ENCODE measurements at regions not wholly inside any gene's neighbourhood (a gene's known extent, or its start where the extent isn't known, plus 50 kb on each side); places are given as distances from the start of the nearest gene placed in this dataset.

DNA sequence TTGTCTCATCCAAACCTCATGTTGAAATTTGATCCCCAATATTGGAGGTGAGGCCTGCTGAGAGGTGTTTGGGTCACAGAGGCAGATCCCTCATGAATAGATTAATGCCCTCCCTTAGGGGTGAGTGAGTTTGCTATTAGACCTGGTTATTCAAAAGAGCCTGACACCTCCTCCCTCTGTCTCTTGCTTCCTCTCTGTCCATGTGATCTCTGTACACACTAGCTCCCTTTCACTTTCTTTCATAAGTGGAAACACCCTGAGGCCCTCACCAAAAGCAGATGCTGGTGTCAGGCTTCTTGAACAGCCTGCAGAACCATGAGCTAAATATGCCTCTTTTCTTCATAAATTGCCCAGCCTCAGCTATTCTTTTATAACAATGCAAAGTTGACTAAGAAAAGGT is 447.1 kb downstream of the MDFIC start:
- TF ChIP-seq GABPA (IDR thresholded peaks at IDR 0.05; ENCODE audit: low read depth) (no peak), SPI1 (IDR thresholded peaks at IDR 0.05; ENCODE audit: borderline replicate concordance, low read depth) (no peak), POLR2AphosphoS5 (IDR thresholded peaks at IDR 0.05; ENCODE audit: low read depth) (no peak)
- TF ChIP-seq, protein P1, sequence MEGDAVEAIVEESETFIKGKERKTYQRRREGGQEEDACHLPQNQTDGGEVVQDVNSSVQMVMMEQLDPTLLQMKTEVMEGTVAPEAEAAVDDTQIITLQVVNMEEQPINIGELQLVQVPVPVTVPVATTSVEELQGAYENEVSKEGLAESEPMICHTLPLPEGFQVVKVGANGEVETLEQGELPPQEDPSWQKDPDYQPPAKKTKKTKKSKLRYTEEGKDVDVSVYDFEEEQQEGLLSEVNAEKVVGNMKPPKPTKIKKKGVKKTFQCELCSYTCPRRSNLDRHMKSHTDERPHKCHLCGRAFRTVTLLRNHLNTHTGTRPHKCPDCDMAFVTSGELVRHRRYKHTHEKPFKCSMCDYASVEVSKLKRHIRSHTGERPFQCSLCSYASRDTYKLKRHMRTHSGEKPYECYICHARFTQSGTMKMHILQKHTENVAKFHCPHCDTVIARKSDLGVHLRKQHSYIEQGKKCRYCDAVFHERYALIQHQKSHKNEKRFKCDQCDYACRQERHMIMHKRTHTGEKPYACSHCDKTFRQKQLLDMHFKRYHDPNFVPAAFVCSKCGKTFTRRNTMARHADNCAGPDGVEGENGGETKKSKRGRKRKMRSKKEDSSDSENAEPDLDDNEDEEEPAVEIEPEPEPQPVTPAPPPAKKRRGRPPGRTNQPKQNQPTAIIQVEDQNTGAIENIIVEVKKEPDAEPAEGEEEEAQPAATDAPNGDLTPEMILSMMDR (IDR thresholded peaks at IDR 0.05; ENCODE audit: insufficient read depth, low read length) = no peak
- TF ChIP-seq, protein P2, sequence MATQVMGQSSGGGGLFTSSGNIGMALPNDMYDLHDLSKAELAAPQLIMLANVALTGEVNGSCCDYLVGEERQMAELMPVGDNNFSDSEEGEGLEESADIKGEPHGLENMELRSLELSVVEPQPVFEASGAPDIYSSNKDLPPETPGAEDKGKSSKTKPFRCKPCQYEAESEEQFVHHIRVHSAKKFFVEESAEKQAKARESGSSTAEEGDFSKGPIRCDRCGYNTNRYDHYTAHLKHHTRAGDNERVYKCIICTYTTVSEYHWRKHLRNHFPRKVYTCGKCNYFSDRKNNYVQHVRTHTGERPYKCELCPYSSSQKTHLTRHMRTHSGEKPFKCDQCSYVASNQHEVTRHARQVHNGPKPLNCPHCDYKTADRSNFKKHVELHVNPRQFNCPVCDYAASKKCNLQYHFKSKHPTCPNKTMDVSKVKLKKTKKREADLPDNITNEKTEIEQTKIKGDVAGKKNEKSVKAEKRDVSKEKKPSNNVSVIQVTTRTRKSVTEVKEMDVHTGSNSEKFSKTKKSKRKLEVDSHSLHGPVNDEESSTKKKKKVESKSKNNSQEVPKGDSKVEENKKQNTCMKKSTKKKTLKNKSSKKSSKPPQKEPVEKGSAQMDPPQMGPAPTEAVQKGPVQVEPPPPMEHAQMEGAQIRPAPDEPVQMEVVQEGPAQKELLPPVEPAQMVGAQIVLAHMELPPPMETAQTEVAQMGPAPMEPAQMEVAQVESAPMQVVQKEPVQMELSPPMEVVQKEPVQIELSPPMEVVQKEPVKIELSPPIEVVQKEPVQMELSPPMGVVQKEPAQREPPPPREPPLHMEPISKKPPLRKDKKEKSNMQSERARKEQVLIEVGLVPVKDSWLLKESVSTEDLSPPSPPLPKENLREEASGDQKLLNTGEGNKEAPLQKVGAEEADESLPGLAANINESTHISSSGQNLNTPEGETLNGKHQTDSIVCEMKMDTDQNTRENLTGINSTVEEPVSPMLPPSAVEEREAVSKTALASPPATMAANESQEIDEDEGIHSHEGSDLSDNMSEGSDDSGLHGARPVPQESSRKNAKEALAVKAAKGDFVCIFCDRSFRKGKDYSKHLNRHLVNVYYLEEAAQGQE (IDR thresholded peaks at IDR 0.05; ENCODE audit: insufficient replicate concordance, low read depth) = no peak
- Histone ChIP-seq H3K4me3 (replicated peaks; ENCODE audit: insufficient read depth, low read length) (no peak overlapping the region), H3K27me3 (ENCODE audit: insufficient read depth, poor library complexity, severe bottlenecking) (no peaks in the 10 kb centered on the region), H3K27ac (replicated peaks) (no peak overlapping the region)
- no peak for DNase-seq (ENCODE audit: low read depth in 1 of 2, low spot score in 1 of 2)

DNA sequence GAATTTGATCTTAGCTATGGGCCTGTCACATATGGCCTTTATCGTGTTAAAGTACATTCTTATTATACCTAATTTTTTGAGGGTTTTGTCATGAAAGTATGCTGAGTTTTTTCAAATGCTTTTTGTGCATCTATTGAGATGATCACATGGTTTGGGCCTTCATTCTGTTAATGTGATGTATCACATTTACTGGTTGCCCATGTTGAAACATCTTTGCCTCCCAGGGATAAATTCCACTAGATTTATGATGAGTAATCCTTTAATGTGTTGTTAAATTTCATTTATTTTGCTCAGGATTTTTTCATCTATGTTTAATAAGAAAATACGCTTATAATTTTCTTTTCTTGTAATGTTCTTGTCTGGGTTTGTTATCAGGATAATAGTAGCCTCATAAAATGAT is 442.0 kb downstream of the MDFIC start:
- H3K4me3 ChIP-seq (replicated peaks; ENCODE audit: insufficient read depth, low read length) = no peak overlapping the region
- TF ChIP-seq POLR2AphosphoS5 (IDR thresholded peaks at IDR 0.05; ENCODE audit: low read depth) (no peak), GABPA (IDR thresholded peaks at IDR 0.05; ENCODE audit: low read depth) (no peak), SPI1 (IDR thresholded peaks at IDR 0.05; ENCODE audit: borderline replicate concordance, low read depth) (no peak)
- TF ChIP-seq, protein P2 (IDR thresholded peaks at IDR 0.05; ENCODE audit: insufficient replicate concordance, low read depth) = no peak
- TF ChIP-seq, protein P1 (IDR thresholded peaks at IDR 0.05; ENCODE audit: insufficient read depth, low read length) = no peak
- H3K27ac ChIP-seq (replicated peaks) = no peak overlapping the region
- H3K27me3 ChIP-seq (ENCODE audit: insufficient read depth, poor library complexity, severe bottlenecking) = no peaks in the 10 kb centered on the region
- no peak for DNase-seq (ENCODE audit: low read depth in 1 of 2, low spot score in 1 of 2)

DNA sequence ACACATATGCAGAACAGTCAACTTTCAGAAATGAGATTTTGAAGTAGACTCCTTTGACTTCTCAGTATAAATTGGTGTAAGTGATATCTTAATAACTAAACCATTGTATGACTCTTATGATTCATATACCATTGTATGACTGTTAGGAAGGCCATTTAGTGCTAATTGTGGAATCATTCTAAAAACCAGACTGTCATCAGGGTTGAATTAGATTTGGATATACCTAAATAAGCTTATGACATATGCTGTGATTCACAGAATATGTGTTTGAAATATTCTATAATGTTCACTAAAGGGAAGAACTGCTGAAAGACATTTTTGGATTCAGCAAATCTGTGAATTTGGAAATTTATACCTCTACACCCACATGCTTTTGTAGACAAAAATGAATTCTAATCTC is 438.1 kb downstream of the MDFIC start:
- no peak for DNase-seq (ENCODE audit: low read depth in 1 of 2, low spot score in 1 of 2)
- no peak overlapping the region for H3K4me3 ChIP-seq (replicated peaks; ENCODE audit: insufficient read depth, low read length)
- H3K27ac ChIP-seq (replicated peaks) = no peak overlapping the region
- TF ChIP-seq POLR2AphosphoS5 (IDR thresholded peaks at IDR 0.05; ENCODE audit: low read depth) = no peak
- TF ChIP-seq, protein P1 (IDR thresholded peaks at IDR 0.05; ENCODE audit: insufficient read depth, low read length) = no peak
- no peaks in the 10 kb centered on the region for H3K27me3 ChIP-seq (ENCODE audit: insufficient read depth, poor library complexity, severe bottlenecking)

DNA sequence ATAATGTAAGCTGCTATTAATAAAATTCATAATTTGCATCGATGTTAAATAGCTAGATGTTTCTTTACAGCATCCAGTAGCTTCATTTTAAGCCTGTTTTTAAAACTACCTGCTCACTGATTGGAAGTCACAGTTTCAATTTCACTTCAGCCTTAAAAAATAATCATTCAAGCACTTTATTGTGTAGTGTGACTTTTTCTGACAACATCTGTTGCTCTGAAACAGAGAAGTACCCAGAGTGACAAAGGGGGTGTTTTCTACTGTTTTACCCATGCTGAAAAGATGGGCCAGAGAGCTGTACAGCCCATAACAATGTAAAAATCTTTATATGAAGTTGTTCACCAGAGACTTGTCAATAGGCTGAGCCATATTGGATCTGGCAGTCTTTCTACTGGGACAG is 437.2 kb downstream of the MDFIC start:
- TF ChIP-seq SPI1 (IDR thresholded peaks at IDR 0.05; ENCODE audit: borderline replicate concordance, low read depth) (no peak), POLR2AphosphoS5 (IDR thresholded peaks at IDR 0.05; ENCODE audit: low read depth) (no peak)
- TF ChIP-seq, protein P1 (IDR thresholded peaks at IDR 0.05; ENCODE audit: insufficient read depth, low read length) = no peak
- no peak overlapping the region for H3K27ac ChIP-seq (replicated peaks)

More for the DNA sequence above, 437.2 kb downstream of the MDFIC start:
- Histone ChIP-seq H3K27me3 (ENCODE audit: insufficient read depth, poor library complexity, severe bottlenecking) (no peaks in the 10 kb centered on the region), H3K4me3 (replicated peaks; ENCODE audit: insufficient read depth, low read length) (no peak overlapping the region)
- DNase-seq (ENCODE audit: low read depth in 1 of 2, low spot score in 1 of 2) = no peak

All from HL-60 (cell line).